Calu3 (cell line): ENCODE measurements at regions not wholly inside any gene's neighbourhood (a gene's known extent, or its start where the extent isn't known, plus 50 kb on each side); places are given as distances from the start of the nearest gene placed in this dataset.

Experiments
- BruUV-seq: library from RNA; stranded (reverse); fragments of 400-500 nt; replicated peaks from 2 replicates; lab custom pipeline; 2021; lab: Mats Ljungman, UMichigan
- CTCF ChIA-PET: fragments of 300-600 bp; sonication (Branson Sonifier 250); formaldehyde crosslinking; loops from one replicate; lab custom pipeline; 2022; ENCODE audit warnings: antibody characterized with exemption; lab: Charles Lee
- DNase-seq: peaks from one replicate; pipeline ENCODE4 v3.0.0; 2022
- H3K27ac Mint-ChIP-seq: one replicate; pipeline ENCODE4 v1.8.0; 2022; ENCODE audit warnings: mixed read lengths; ENCODE audit not compliant: unreplicated experiment
- H3K27me3 Mint-ChIP-seq: one replicate; pipeline ENCODE4 v1.8.0; 2022; ENCODE audit warnings: mixed read lengths; ENCODE audit not compliant: unreplicated experiment
- H3K36me3 Mint-ChIP-seq: one replicate; pipeline ENCODE4 v1.8.0; 2022; ENCODE audit warnings: mild to moderate bottlenecking, moderate library complexity, mixed read lengths; ENCODE audit not compliant: insufficient read depth, unreplicated experiment
- H3K4me1 Mint-ChIP-seq: one replicate; pipeline ENCODE4 v1.8.0; 2022; ENCODE audit warnings: mild to moderate bottlenecking, low read depth, mixed read lengths; ENCODE audit not compliant: unreplicated experiment
- H3K4me3 Mint-ChIP-seq: one replicate; pipeline ENCODE4 v1.8.0; 2022; ENCODE audit warnings: mild to moderate bottlenecking, low read depth, moderate library complexity, mixed read lengths; ENCODE audit not compliant: unreplicated experiment
- H3K9me3 Mint-ChIP-seq: one replicate; pipeline ENCODE4 v1.8.0; 2022; ENCODE audit warnings: low read depth, mixed read lengths; ENCODE audit not compliant: unreplicated experiment
- intact Hi-C: fragments of 100-400 bp; cut with micrococcal nuclease; formaldehyde crosslinking; loops from one replicate; pipeline ENCODE4 v1.10.0; 2022; ENCODE audit not compliant: unreplicated experiment
- TF ChIP-seq, protein P1 (sequence below): fragments of 200-600 bp; IDR thresholded peaks from one replicate; pipeline ENCODE4 v1.8.0; 2022; ENCODE audit warnings: antibody characterized with exemption; ENCODE audit not compliant: unreplicated experiment

DNA sequence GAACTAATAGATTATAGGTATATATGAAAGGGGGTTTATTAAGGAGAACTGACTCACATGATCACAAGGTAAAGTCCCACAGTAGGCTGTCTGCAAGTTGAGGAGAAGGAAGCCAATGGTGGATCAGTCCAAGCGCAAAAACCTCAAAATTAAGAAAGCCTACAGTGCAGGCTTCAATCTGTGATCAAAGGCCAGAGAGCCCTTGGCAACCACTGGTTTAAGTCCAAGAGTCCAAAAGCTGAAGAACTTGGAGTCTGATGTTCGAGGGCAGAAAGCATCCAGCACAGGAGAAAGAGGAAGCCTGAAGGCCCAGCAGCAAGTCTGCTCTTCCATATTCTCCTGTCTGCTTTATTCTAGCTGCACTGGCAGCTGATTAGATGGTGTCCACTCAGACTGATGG lies 721.3 kb upstream of the PCDH9 start:
- H3K36me3 Mint-ChIP-seq = no peaks in the 10 kb centered on the region
- no peak overlapping the region for H3K4me3 Mint-ChIP-seq
- H3K27ac Mint-ChIP-seq = no peak overlapping the region
- no peaks in the 10 kb centered on the region for H3K27me3 Mint-ChIP-seq
- H3K4me1 Mint-ChIP-seq = no peaks in the 10 kb centered on the region
- BruUV-seq = no TSS peak
- TF ChIP-seq, protein P1, sequence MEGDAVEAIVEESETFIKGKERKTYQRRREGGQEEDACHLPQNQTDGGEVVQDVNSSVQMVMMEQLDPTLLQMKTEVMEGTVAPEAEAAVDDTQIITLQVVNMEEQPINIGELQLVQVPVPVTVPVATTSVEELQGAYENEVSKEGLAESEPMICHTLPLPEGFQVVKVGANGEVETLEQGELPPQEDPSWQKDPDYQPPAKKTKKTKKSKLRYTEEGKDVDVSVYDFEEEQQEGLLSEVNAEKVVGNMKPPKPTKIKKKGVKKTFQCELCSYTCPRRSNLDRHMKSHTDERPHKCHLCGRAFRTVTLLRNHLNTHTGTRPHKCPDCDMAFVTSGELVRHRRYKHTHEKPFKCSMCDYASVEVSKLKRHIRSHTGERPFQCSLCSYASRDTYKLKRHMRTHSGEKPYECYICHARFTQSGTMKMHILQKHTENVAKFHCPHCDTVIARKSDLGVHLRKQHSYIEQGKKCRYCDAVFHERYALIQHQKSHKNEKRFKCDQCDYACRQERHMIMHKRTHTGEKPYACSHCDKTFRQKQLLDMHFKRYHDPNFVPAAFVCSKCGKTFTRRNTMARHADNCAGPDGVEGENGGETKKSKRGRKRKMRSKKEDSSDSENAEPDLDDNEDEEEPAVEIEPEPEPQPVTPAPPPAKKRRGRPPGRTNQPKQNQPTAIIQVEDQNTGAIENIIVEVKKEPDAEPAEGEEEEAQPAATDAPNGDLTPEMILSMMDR = no peak
- DNase-seq = no peak
- peaks cover 2% of the 10 kb centered on the region for H3K9me3 Mint-ChIP-seq
- CTCF ChIA-PET = no interaction called here
- intact Hi-C loops = no loop called here

DNA sequence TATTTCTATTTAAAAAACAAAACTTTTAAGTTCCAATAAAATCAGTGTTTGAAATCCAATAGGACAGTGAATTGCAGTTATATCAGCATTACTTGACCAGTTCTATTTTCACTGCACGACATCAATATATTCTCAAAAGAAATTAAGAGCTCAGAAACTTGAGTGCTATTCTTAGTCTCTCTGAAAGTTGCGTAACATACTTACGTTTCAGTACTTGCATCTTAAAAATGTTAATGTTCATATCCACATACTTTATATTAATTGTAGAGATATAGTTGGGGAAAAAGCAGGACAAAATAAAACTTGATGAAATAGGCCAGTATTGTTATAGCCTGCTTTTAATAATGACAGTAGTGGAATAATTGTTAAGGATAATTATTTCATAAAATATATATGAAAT lies 720.5 kb upstream of the PCDH9 start:
- intact Hi-C loops = no loop called here
- TF ChIP-seq, protein P1 = no peak
- Mint-ChIP-seq H3K27me3 (no peaks in the 10 kb centered on the region), H3K9me3 (no peaks in the 10 kb centered on the region), H3K36me3 (no peaks in the 10 kb centered on the region), H3K4me3 (no peak overlapping the region), H3K27ac (no peak overlapping the region), H3K4me1 (no peaks in the 10 kb centered on the region)
- no TSS peak for BruUV-seq
- no peak for DNase-seq
- CTCF ChIA-PET = no interaction called here

DNA sequence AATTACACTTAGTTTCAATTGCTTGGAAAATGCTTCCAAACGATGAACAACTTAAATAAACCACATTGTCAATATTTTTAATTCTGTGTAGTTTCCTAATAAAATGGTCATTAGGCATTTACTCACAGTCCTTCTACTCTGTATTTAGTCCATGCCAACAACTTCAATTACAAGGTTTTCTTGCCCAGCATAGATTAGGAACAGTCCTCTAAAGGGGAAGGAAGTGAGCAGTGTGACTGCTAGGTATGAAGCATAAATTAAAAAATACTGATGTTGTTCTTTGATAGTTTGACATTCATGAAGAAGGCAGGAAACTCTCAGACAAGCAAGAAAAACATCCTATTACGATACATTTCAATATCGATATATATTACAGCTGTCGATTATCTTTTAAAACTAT lies 716.0 kb upstream of the PCDH9 start:
- H3K36me3 Mint-ChIP-seq = no peaks in the 10 kb centered on the region
- H3K27ac Mint-ChIP-seq = no peak overlapping the region
- H3K27me3 Mint-ChIP-seq = no peaks in the 10 kb centered on the region
- no TSS peak for BruUV-seq
- no peak for DNase-seq
- TF ChIP-seq, protein P1 = no peak
- H3K4me1 Mint-ChIP-seq = no peaks in the 10 kb centered on the region
- CTCF ChIA-PET = no interaction called here
- no peak overlapping the region for H3K4me3 Mint-ChIP-seq
- H3K9me3 Mint-ChIP-seq = no peaks in the 10 kb centered on the region
- intact Hi-C loops = no loop called here

DNA sequence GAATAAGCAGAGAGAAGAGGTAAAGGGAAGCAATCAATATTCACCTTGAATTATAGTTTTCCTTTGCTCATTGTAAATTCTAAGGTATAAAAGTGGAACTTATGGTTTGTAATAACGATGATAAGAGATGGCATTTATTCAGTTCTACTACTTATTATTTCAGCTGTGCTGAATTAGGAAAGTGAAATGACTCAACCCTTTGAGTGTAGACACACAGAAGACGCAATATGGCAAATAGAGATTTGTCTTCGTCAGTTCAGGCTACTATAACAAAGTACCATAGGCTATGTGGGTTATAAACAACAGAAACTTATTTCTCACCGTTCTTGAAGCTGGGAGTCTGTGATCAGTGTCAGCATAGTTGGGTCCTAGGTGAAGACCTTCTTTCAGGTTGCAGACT lies 713.0 kb upstream of the PCDH9 start:
- no peaks in the 10 kb centered on the region for H3K36me3 Mint-ChIP-seq

More for the DNA sequence above, 713.0 kb upstream of the PCDH9 start:
- Mint-ChIP-seq H3K4me1 (no peaks in the 10 kb centered on the region), H3K27ac (no peak overlapping the region), H3K9me3 (no peaks in the 10 kb centered on the region), H3K27me3 (no peaks in the 10 kb centered on the region), H3K4me3 (no peak overlapping the region)
- no peak for DNase-seq
- no TSS peak for BruUV-seq
- CTCF ChIA-PET = no interaction called here
- TF ChIP-seq, protein P1 = no peak
- intact Hi-C loops = no loop called here
